Common myeloid progenitor, CD34-positive (primary cell): ENCODE measurements at regions not wholly inside any gene's neighbourhood (a gene's known extent, or its start where the extent isn't known, plus 50 kb on each side); places are given as distances from the start of the nearest gene placed in this dataset.
"Not testable (repeated sequence)": the region's sequence is repeated elsewhere in the genome, so short reads cannot be mapped to it uniquely, and the experiment has no call there.

ENCODE experiments used
- CTCF ChIA-PET: fragments of 350-600 bp; sonication (Branson Sonifier 250); formaldehyde crosslinking; loops from one replicate; lab custom pipeline; 2021; ENCODE audit warnings: antibody characterized with exemption; lab: Charles Lee
- POLR2A ChIA-PET: fragments of 350-600 bp; sonication (Branson Sonifier 250); formaldehyde crosslinking; loops from one replicate; lab custom pipeline; 2021; ENCODE audit warnings: antibody characterized with exemption; lab: Charles Lee
- DNase-seq, 3 donors: peaks; one replicate each; pipeline versions ENCODE4 v3.0.0 to v3.0.0-alpha.2; 2013
- H3K27ac ChIP-seq, 2 experiments: 1 replicate in 1 of 2; 2 replicates in 1 of 2; pipeline ENCODE4 v1.7.0; 2013; ENCODE audit warnings: inconsistent platforms in 2 of 2, low read length in 2 of 2, mild to moderate bottlenecking in 2 of 2, low read depth in 1 of 2, moderate library complexity in 1 of 2; ENCODE audit not compliant: severe bottlenecking in 2 of 2, insufficient read depth in 1 of 2, poor library complexity in 1 of 2
- H3K27me3 ChIP-seq, 5 experiments: replicated peaks in 2 of 5; 1 replicate in 3 of 5; 2 replicates in 2 of 5; pipeline versions ENCODE4 v1.6.1 to v1.7.0; 2013; ENCODE audit warnings: low read length in 4 of 5, mild to moderate bottlenecking in 2 of 5, moderate library complexity in 2 of 5, inconsistent platforms in 1 of 5; ENCODE audit not compliant: insufficient read depth in 5 of 5, control insufficient read depth in 4 of 5
- H3K36me3 ChIP-seq, 4 experiments: 1 replicate in 2 of 4; 2 replicates in 2 of 4; pipeline versions ENCODE4 v1.6.1 to v1.7.0; 2013; ENCODE audit warnings: low read length in 3 of 4, control low read depth in 1 of 4, mild to moderate bottlenecking in 1 of 4; ENCODE audit not compliant: control insufficient read depth in 4 of 4, insufficient read depth in 4 of 4
- H3K4me1 ChIP-seq, 4 experiments: 1 replicate in 3 of 4; 2 replicates in 1 of 4; pipeline versions ENCODE4 v1.6.1 to v1.7.1; 2013; ENCODE audit warnings: low read length in 3 of 4, mild to moderate bottlenecking in 3 of 4, control low read depth in 1 of 4, inconsistent platforms in 1 of 4, moderate library complexity in 1 of 4; ENCODE audit not compliant: control insufficient read depth in 4 of 4, insufficient read depth in 4 of 4; ENCODE audit errors: control extremely low read depth in 1 of 4
- H3K4me3 ChIP-seq, 7 experiments: 1 replicate in 4 of 7; 2 replicates in 3 of 7; pipeline versions ENCODE4 v1.5.1 to v1.7.0; 2013; ENCODE audit warnings: mild to moderate bottlenecking in 7 of 7, low read length in 6 of 7, moderate library complexity in 6 of 7, inconsistent platforms in 2 of 7, low read depth in 2 of 7, control low read depth in 1 of 7; ENCODE audit not compliant: insufficient read depth in 4 of 7, control insufficient read depth in 1 of 7; ENCODE audit errors: extremely low read depth in 1 of 7
- H3K9me3 ChIP-seq, 5 experiments: 1 replicate in 4 of 5; 2 replicates in 1 of 5; pipeline versions ENCODE4 v1.6.1 to v1.7.1; 2013; ENCODE audit warnings: low read length in 4 of 5, mild to moderate bottlenecking in 2 of 5, inconsistent platforms in 1 of 5, low read depth in 1 of 5, moderate library complexity in 1 of 5; ENCODE audit not compliant: control insufficient read depth in 4 of 5, insufficient read depth in 2 of 5; ENCODE audit errors: control extremely low read depth in 1 of 5
- WGBS: methylation state at CpG from one replicate; pipeline ENCODE4 v1.1.5; 2013; ENCODE audit not compliant: insufficient coverage; 5-methylcytosine and 5-hydroxymethylcytosine counted together

GRCh38 chr15:95182091-95182490 is 950.7 kb downstream of the MCTP2 start:
- POLR2A ChIA-PET: no interaction called here
- DNase-seq: no peak
- no peaks in the 10 kb centered on the region for H3K36me3 ChIP-seq
- no peaks in the 10 kb centered on the region for H3K27me3 ChIP-seq
- whole genome bisulfite sequencing: 100% methylated on average over 1 of the region's 1 CpG
- H3K27ac ChIP-seq: no peak overlapping the region
- no peaks in the 10 kb centered on the region for H3K4me1 ChIP-seq
- H3K4me3 ChIP-seq: no peak overlapping the region
- CTCF ChIA-PET: no interaction called here
- peaks cover 0 to 4% (median 0%) of the 10 kb centered on the region in 5 experiments for H3K9me3 ChIP-seq

- H3K27ac ChIP-seq: no peak overlapping the region
- no peak overlapping the region for H3K4me3 ChIP-seq
- H3K36me3 ChIP-seq: no peaks in the 10 kb centered on the region
- no peaks in the 10 kb centered on the region for H3K9me3 ChIP-seq
- DNase-seq: no peak
- no peaks in the 10 kb centered on the region for H3K4me1 ChIP-seq
- H3K27me3 ChIP-seq: peaks cover 0 to 3% (median 0%) of the 10 kb centered on the region in 5 experiments
- ChIA-PET CTCF (no interaction called here), POLR2A (no interaction called here)
These were observed 961.6 kb downstream of the MCTP2 start for GRCh38 chr15:95192923-95193322.

- no peak overlapping the region for H3K27ac ChIP-seq
- WGBS: 94% methylated on average over 2 of the region's 3 CpGs
- H3K9me3 ChIP-seq: no peaks in the 10 kb centered on the region
- no peaks in the 10 kb centered on the region for H3K36me3 ChIP-seq
- ChIA-PET POLR2A (no interaction called here), CTCF (no interaction called here)
- DNase-seq: no peak
- peaks cover 0 to 3% (median 0%) of the 10 kb centered on the region in 5 experiments for H3K27me3 ChIP-seq
- no peak overlapping the region for H3K4me3 ChIP-seq
- no peaks in the 10 kb centered on the region for H3K4me1 ChIP-seq
These were observed 963.4 kb downstream of the MCTP2 start for GRCh38 chr15:95194746-95195145.

GRCh38 chr15:95196176-95196915 is 965.0 kb downstream of the MCTP2 start:
- ChIA-PET CTCF (no interaction called here), POLR2A (no interaction called here)
- no peaks in the 10 kb centered on the region for H3K4me1 ChIP-seq
- no peaks in the 10 kb centered on the region for H3K36me3 ChIP-seq
- peaks cover 0 to 3% (median 0%) of the 10 kb centered on the region in 5 experiments for H3K27me3 ChIP-seq
- no peak overlapping the region for H3K27ac ChIP-seq
- no peak overlapping the region for H3K4me3 ChIP-seq
- H3K9me3 ChIP-seq: peaks cover 0 to 4% (median under 1%) of the 10 kb centered on the region in 5 experiments
- WGBS: 72% methylated on average over 7 of the region's 17 CpGs
- DNase-seq: no peak

- 93% methylated on average over 6 of the region's 6 CpGs for WGBS
- no peak overlapping the region for H3K4me3 ChIP-seq
- no peak for DNase-seq
- no peaks in the 10 kb centered on the region for H3K36me3 ChIP-seq
- ChIA-PET POLR2A (no interaction called here), CTCF (no interaction called here)
- no peaks in the 10 kb centered on the region for H3K27me3 ChIP-seq
- peaks cover 0 to 6% (median 3%) of the 10 kb centered on the region in 5 experiments for H3K9me3 ChIP-seq
- H3K4me1 ChIP-seq: no peaks in the 10 kb centered on the region
- no peak overlapping the region for H3K27ac ChIP-seq
These were observed 971.4 kb downstream of the MCTP2 start for GRCh38 chr15:95202569-95203349.

GRCh38 chr15:95205077-95205476 is 973.7 kb downstream of the MCTP2 start:
- Histone ChIP-seq H3K4me1 (no peaks in the 10 kb centered on the region), H3K36me3 (no peaks in the 10 kb centered on the region), H3K27me3 (no peaks in the 10 kb centered on the region), H3K27ac (no peak overlapping the region), H3K4me3 (no peak overlapping the region), H3K9me3 (peaks cover 0 to 6% (median 3%) of the 10 kb centered on the region in 5 experiments)
- ChIA-PET CTCF (no interaction called here), POLR2A (no interaction called here)
- no peak for DNase-seq

- 100% methylated on average over 3 of the region's 3 CpGs for WGBS
These were observed 974.5 kb downstream of the MCTP2 start for GRCh38 chr15:95205830-95206229.

More at GRCh38 chr15:95205830-95206229, 974.5 kb downstream of the MCTP2 start:
- CTCF ChIA-PET, POLR2A ChIA-PET, H3K9me3 ChIP-seq, H3K36me3 ChIP-seq, H3K4me3 ChIP-seq, H3K27ac ChIP-seq, H3K4me1 ChIP-seq, DNase-seq, H3K27me3 ChIP-seq: not testable (repeated sequence)
